GM23248 (cell line): ENCODE measurements at regions not wholly inside any gene's neighbourhood (a gene's known extent, or its start where the extent isn't known, plus 50 kb on each side); places are given as distances from the start of the nearest gene placed in this dataset.

ENCODE experiments used
- DNase-seq: peaks from one replicate; pipeline ENCODE4 v3.0.0-alpha.2; 2015
- H2AFZ ChIP-seq: fragments of 200-600 bp; sonication (generic); 2 replicates; pipeline ENCODE4 v1.6.1; 2016; ENCODE audit warnings: antibody characterized with exemption
- H3F3A ChIP-seq: fragments of 200-600 bp; sonication (generic); 2 replicates; pipeline ENCODE4 v1.6.1; 2016; ENCODE audit warnings: mild to moderate bottlenecking, antibody characterized with exemption, mixed run types; ENCODE audit not compliant: insufficient read depth
- H3K27ac ChIP-seq: fragments of 200-600 bp; sonication (generic); 2 replicates; pipeline ENCODE4 v1.5.1; 2016; ENCODE audit warnings: mild to moderate bottlenecking
- H3K27me3 ChIP-seq: fragments of 200-600 bp; sonication (generic); replicated peaks from 2 replicates; pipeline ENCODE4 v1.6.1; 2016; ENCODE audit warnings: mild to moderate bottlenecking; ENCODE audit not compliant: insufficient read depth
- H3K36me3 ChIP-seq: fragments of 200-600 bp; sonication (generic); 2 replicates; pipeline ENCODE4 v1.6.1; 2016; ENCODE audit warnings: low read depth, mild to moderate bottlenecking
- H3K4me1 ChIP-seq: fragments of 200-600 bp; sonication (generic); 2 replicates; pipeline ENCODE4 v1.6.1; 2016; ENCODE audit warnings: mild to moderate bottlenecking; ENCODE audit not compliant: insufficient read depth
- H3K4me2 ChIP-seq: fragments of 200-600 bp; sonication (generic); one replicate; pipeline ENCODE4 v1.6.1; 2016; ENCODE audit warnings: mild to moderate bottlenecking; ENCODE audit not compliant: unreplicated experiment
- H3K4me3 ChIP-seq: fragments of 200-600 bp; sonication (generic); 2 replicates; pipeline ENCODE4 v1.5.1; 2016; ENCODE audit warnings: mild to moderate bottlenecking
- H3K79me2 ChIP-seq: fragments of 200-600 bp; sonication (generic); 2 replicates; pipeline ENCODE4 v1.6.1; 2016; ENCODE audit warnings: mild to moderate bottlenecking; ENCODE audit not compliant: insufficient read depth
- H3K9ac ChIP-seq: fragments of 200-600 bp; sonication (generic); 2 replicates; pipeline ENCODE4 v1.6.1; 2016; ENCODE audit warnings: mild to moderate bottlenecking
- H3K9me2 ChIP-seq: fragments of 200-600 bp; sonication (generic); 2 replicates; pipeline ENCODE4 v1.6.1; 2016; ENCODE audit warnings: mixed run types, mild to moderate bottlenecking, moderate library complexity; ENCODE audit not compliant: insufficient read depth
- H3K9me3 ChIP-seq: fragments of 200-600 bp; sonication (generic); one replicate; pipeline ENCODE4 v1.6.1; 2017; ENCODE audit warnings: low read depth
- H4K20me1 ChIP-seq: fragments of 200-600 bp; sonication (generic); 2 replicates; pipeline ENCODE4 v1.6.0; 2016; ENCODE audit not compliant: insufficient read depth
- EZH2 ChIP-seq: fragments of 200-600 bp; sonication (generic); IDR thresholded peaks from 2 replicates; pipeline ENCODE4 v1.6.1; 2018; ENCODE audit warnings: antibody characterized with exemption, mild to moderate bottlenecking; ENCODE audit not compliant: insufficient read depth, poor library complexity, severe bottlenecking
- EZH2phosphoT487 ChIP-seq: fragments of 200-600 bp; sonication (generic); IDR thresholded peaks from 2 replicates; pipeline ENCODE4 v1.6.1; 2018; ENCODE audit warnings: antibody characterized with exemption, moderate library complexity, mild to moderate bottlenecking, low read depth; ENCODE audit not compliant: insufficient read depth
- WGBS, 2 experiments: methylation state at CpG; one replicate each; pipeline ENCODE4 v1.1.6; 2015 to 2017; ENCODE audit warnings: low lambda C conversion rate in 2 of 2, low coverage in 1 of 2; ENCODE audit errors: missing lambda C conversion rate in 2 of 2; 5-methylcytosine and 5-hydroxymethylcytosine counted together
- in situ Hi-C: fragments of 300-500 bp; cut with MboI; formaldehyde crosslinking; loops from 2 replicates; pipeline ENCODE4 v1.15.0; 2020

DNA sequence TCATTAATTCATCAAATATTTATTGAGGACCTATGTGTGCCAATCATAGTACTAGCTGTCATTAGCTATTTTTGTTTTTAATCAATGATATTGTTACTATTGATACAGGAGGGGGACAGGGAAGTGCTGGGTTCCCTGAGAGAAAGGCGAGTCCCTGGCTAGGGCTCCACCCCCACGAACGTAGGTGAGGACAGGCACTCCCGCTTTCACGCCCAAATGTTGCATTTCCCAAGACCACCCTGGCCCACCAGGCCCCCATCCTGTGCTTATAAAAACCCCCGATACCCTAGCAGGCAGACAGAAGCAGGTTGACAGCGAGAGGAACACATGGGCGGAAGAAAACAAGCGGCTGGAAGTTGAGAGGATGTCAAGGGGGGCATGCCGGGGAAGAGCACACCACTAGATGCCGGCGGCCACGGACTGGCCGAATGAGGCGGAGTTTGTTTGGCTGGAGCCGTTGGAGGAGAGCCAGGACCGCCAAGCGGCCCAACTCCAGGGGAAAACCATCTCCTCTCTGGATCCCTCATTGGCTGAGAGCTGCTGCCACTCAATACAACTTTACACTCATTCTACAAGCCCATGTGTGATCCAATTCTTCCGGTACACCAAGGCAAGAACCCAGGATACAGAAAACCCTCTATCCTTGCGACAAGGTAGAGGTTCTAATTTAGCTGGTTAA is 798.7 kb upstream of the SEMA6D start:
- no peak overlapping the region for H2AFZ ChIP-seq
- H3K9me2 ChIP-seq = no peaks in the 10 kb centered on the region
- WGBS, 2 experiments = 41 to 53% methylated on average over 19 to 20 of the region's 20 CpGs
- H3K36me3 ChIP-seq = no peaks in the 10 kb centered on the region
- peaks cover 3% of the 10 kb centered on the region for H3K9me3 ChIP-seq
- no peaks in the 10 kb centered on the region for H3K4me1 ChIP-seq
- no peaks in the 10 kb centered on the region for H3K27me3 ChIP-seq
- H3K4me3 ChIP-seq = no peak overlapping the region
- H3K9ac ChIP-seq = no peak overlapping the region
- DNase-seq = no peak
- in situ Hi-C loops = no loop called here
- no peaks in the 10 kb centered on the region for H4K20me1 ChIP-seq
- no peaks in the 10 kb centered on the region for H3F3A ChIP-seq
- H3K79me2 ChIP-seq = no peaks in the 10 kb centered on the region
- no peak overlapping the region for H3K4me2 ChIP-seq
- H3K27ac ChIP-seq = no peak overlapping the region
- TF ChIP-seq EZH2 (no peak), EZH2phosphoT487 (no peak)

DNA sequence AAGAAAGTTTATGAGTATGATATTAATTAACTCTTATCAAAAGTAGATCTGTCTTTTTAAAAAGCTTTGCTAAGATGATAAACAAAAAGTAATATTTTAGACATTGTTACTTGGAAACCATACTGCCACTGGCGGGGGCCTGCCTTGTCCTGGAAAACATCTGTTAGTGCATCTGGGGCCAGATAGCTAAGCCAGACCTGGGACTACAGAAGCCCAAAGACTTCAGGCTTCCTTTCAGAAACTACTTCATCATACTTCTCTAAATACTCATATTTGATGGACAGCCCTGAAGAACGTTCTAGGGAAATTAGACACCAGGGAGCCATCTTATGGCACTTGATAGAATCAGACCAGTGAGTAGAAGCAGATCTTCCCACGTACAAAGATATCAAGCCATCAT is 795.4 kb upstream of the SEMA6D start:
- H3K27ac ChIP-seq = no peak overlapping the region
- H3K4me3 ChIP-seq = no peak overlapping the region
- no peak overlapping the region for H3K4me2 ChIP-seq
- H4K20me1 ChIP-seq = no peaks in the 10 kb centered on the region
- H2AFZ ChIP-seq = no peak overlapping the region
- no peaks in the 10 kb centered on the region for H3K27me3 ChIP-seq
- DNase-seq = no peak
- H3K4me1 ChIP-seq = no peaks in the 10 kb centered on the region
- in situ Hi-C loops = no loop called here
- no peak overlapping the region for H3K9ac ChIP-seq
- TF ChIP-seq EZH2phosphoT487 (no peak), EZH2 (no peak)
- H3K9me2 ChIP-seq = no peaks in the 10 kb centered on the region
- H3K79me2 ChIP-seq = no peaks in the 10 kb centered on the region
- H3K36me3 ChIP-seq = no peaks in the 10 kb centered on the region
- no peaks in the 10 kb centered on the region for H3F3A ChIP-seq
- WGBS, 2 experiments = 0 to 1% methylated on average over 3 of the region's 3 CpGs
- peaks cover 3% of the 10 kb centered on the region for H3K9me3 ChIP-seq

- Histone ChIP-seq H4K20me1 (no peaks in the 10 kb centered on the region), H3K79me2 (no peaks in the 10 kb centered on the region), H3K9ac (no peak overlapping the region), H3F3A (no peaks in the 10 kb centered on the region), H3K27me3 (no peaks in the 10 kb centered on the region), H3K9me3 (no peaks in the 10 kb centered on the region), H3K4me2 (no peak overlapping the region), H3K9me2 (no peaks in the 10 kb centered on the region), H3K36me3 (no peaks in the 10 kb centered on the region), H3K27ac (no peak overlapping the region), H2AFZ (no peak overlapping the region), H3K4me3 (no peak overlapping the region), H3K4me1 (no peaks in the 10 kb centered on the region)
- in situ Hi-C loops = no loop called here
- no peak for TF ChIP-seq EZH2
- no peak for TF ChIP-seq EZH2phosphoT487
- no peak for DNase-seq
These were observed 786.9 kb upstream of the SEMA6D start for GRCh38 chr15:46930426-46930825.

- TF ChIP-seq EZH2 (no peak), EZH2phosphoT487 (no peak)
These were observed 784.0 kb upstream of the SEMA6D start for GRCh38 chr15:46933332-46933731.

DNA sequence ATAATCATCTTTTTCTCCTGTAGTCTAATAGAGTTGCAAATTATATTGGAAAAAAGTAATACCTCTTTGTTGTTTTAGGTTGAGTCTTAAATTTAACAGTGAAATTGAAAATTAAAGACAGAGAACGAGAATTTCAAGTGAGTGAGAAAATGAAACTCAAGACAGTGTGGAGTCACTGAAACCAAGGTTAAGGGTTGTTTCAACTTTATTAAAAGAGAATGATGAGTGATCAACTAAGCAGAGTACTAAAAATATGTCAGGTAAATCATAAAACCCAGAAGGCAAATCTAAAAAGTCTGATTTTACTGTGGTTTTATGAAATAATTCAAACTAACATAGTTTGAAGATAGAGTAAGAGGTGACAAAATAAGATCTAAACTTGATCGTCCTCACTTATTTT is 782.5 kb upstream of the SEMA6D start:
- Histone ChIP-seq H3K4me3 (no peak overlapping the region), H3K36me3 (no peaks in the 10 kb centered on the region), H3K9me3 (no peaks in the 10 kb centered on the region), H3K4me2 (no peak overlapping the region), H3K4me1 (no peaks in the 10 kb centered on the region), H3K27me3 (no peaks in the 10 kb centered on the region), H3K27ac (no peak overlapping the region), H3K79me2 (no peaks in the 10 kb centered on the region), H3K9ac (no peak overlapping the region), H4K20me1 (no peaks in the 10 kb centered on the region), H3K9me2 (no peaks in the 10 kb centered on the region), H2AFZ (no peak overlapping the region), H3F3A (no peaks in the 10 kb centered on the region)
- WGBS, 2 experiments = 8% methylated on average over 2 of the region's 2 CpGs
- TF ChIP-seq EZH2 (no peak), EZH2phosphoT487 (no peak)
- in situ Hi-C loops = no loop called here
- no peak for DNase-seq

More at GRCh38 chr15:46933332-46933731, 784.0 kb upstream of the SEMA6D start:
- Histone ChIP-seq H3K4me3 (no peak overlapping the region), H2AFZ (no peak overlapping the region), H3K27me3 (no peaks in the 10 kb centered on the region), H3F3A (no peaks in the 10 kb centered on the region), H3K27ac (no peak overlapping the region), H3K9me3 (no peaks in the 10 kb centered on the region), H3K9ac (no peak overlapping the region), H3K36me3 (no peaks in the 10 kb centered on the region), H3K9me2 (no peaks in the 10 kb centered on the region), H3K4me1 (no peaks in the 10 kb centered on the region), H3K4me2 (no peak overlapping the region), H3K79me2 (no peaks in the 10 kb centered on the region), H4K20me1 (no peaks in the 10 kb centered on the region)
- in situ Hi-C loops = no loop called here
- WGBS, 2 experiments = 26 to 27% methylated on average over 4 of the region's 4 CpGs
- no peak for DNase-seq
